ENCODE measurements at regions not wholly inside any gene's neighbourhood (a gene's known extent, or its start where the extent isn't known, plus 50 kb on each side); places are given as distances from the start of the nearest gene placed in this dataset.

DNA sequence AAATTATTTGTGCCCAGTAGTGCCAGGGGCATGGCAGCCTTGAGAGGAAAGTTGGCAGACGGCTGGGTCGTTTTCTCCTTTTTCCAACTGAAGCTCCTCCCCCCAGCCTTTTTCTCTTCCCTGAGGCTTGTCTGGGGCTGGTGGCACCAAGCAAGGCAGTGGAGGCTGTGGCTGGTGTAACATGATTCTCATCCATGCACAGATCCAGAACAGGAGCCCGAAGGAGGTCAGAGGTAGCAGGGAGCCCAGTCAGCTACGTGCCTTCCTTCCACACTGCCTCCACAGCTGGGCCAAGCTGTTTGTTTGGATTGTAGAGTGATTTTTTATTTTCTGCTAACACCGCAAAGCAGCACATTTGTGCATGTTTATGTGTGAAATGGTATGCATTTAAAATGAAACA lies 170.3 kb upstream of the MGAT5 start:
- WGBS (ENCODE audit: extremely low coverage, insufficient read length, low lambda C conversion rate) = no CpG with 5 or more reads among the region's 5 CpGs
- no peaks in the 10 kb centered on the region for H3K79me1 ChIP-seq (ENCODE audit: insufficient read depth, low read depth, low read length, poor library complexity, severe bottlenecking)
- no peak overlapping the region for H2BK5ac ChIP-seq (ENCODE audit: insufficient read length, low read length)
- H3K23me2 ChIP-seq (ENCODE audit: insufficient read length, low read depth, low read length, poor library complexity, severe bottlenecking) = no peaks in the 10 kb centered on the region
- H3K18ac ChIP-seq (ENCODE audit: insufficient read length, low read depth, low read length) = no peak overlapping the region
- no peak overlapping the region for H4K8ac ChIP-seq (replicated peaks; ENCODE audit: insufficient read length, low read depth, low read length)
- TF ChIP-seq, protein P1, sequence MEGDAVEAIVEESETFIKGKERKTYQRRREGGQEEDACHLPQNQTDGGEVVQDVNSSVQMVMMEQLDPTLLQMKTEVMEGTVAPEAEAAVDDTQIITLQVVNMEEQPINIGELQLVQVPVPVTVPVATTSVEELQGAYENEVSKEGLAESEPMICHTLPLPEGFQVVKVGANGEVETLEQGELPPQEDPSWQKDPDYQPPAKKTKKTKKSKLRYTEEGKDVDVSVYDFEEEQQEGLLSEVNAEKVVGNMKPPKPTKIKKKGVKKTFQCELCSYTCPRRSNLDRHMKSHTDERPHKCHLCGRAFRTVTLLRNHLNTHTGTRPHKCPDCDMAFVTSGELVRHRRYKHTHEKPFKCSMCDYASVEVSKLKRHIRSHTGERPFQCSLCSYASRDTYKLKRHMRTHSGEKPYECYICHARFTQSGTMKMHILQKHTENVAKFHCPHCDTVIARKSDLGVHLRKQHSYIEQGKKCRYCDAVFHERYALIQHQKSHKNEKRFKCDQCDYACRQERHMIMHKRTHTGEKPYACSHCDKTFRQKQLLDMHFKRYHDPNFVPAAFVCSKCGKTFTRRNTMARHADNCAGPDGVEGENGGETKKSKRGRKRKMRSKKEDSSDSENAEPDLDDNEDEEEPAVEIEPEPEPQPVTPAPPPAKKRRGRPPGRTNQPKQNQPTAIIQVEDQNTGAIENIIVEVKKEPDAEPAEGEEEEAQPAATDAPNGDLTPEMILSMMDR (conservative IDR thresholded peaks at IDR 0.05) = no peak
- H4K5ac ChIP-seq (ENCODE audit: insufficient read length, low read depth, low read length) = no peak overlapping the region
- no peak overlapping the region for H3T11ph ChIP-seq (ENCODE audit: low read length)
- H2AFZ ChIP-seq (ENCODE audit: low read length) = no peak overlapping the region
- DNase-seq = no peak
- no peak overlapping the region for H3K9ac ChIP-seq (ENCODE audit: extremely low read depth, insufficient read length, low read length)
- no peaks in the 10 kb centered on the region for H4K20me1 ChIP-seq (ENCODE audit: control insufficient read depth, insufficient read depth, insufficient read length)
- no peak overlapping the region for H3K56ac ChIP-seq (ENCODE audit: insufficient read length, low read depth, low read length)
- H2BK20ac ChIP-seq (ENCODE audit: low read depth, low read length, poor library complexity, severe bottlenecking) = no peak overlapping the region
- no peak overlapping the region for H3K27ac Mint-ChIP-seq
- no peak overlapping the region for H2AK5ac ChIP-seq (ENCODE audit: insufficient read length, low read length)
- no peak overlapping the region for H2BK15ac ChIP-seq (ENCODE audit: low read depth, low read length)
- H3K4me1 Mint-ChIP-seq = peaks cover 31 to 37% of the 10 kb centered on the region in 2 experiments
- no peak overlapping the region for H3K27ac ChIP-seq (ENCODE audit: insufficient read length, low read depth, low read length)
- H3K23ac ChIP-seq (ENCODE audit: insufficient read length, low read depth, low read length) = no peak overlapping the region
- H3K79me2 ChIP-seq (ENCODE audit: insufficient read depth, low read length) = no peaks in the 10 kb centered on the region
- H3K4me1 ChIP-seq (ENCODE audit: insufficient read depth, low read length) = peaks cover 9% of the 10 kb centered on the region; the same call in 1 of the 2 replicates
- no peak overlapping the region for H3K4ac ChIP-seq (ENCODE audit: low read depth, low read length)
- H3K9me3 ChIP-seq (ENCODE audit: control insufficient read depth, low read depth, low read length) = no peaks in the 10 kb centered on the region
- no peak overlapping the region for H3K4me2 ChIP-seq (ENCODE audit: insufficient read depth, insufficient read length, low read length)
- no peak overlapping the region for H4K91ac ChIP-seq (ENCODE audit: insufficient read length, low read depth, low read length)
- 0 out of 5 replicates have a peak, but pooled peaks cover 0 to 1% of the 10 kb centered on the region in 2 experiments for H3K9me3 Mint-ChIP-seq
- peaks cover 1% of the 10 kb centered on the region; the same call in 1 of the 2 replicates for H3K27me3 Mint-ChIP-seq (ENCODE audit: low read depth)
- H3K4me3 Mint-ChIP-seq = no peak overlapping the region
- no peak overlapping the region for H2BK12ac ChIP-seq (ENCODE audit: insufficient read length, low read depth, low read length)
- no peak overlapping the region for H2BK120ac ChIP-seq (ENCODE audit: low read depth, low read length, poor library complexity, severe bottlenecking)
- no peaks in the 10 kb centered on the region for H3K27me3 ChIP-seq (ENCODE audit: insufficient read depth, low read length)
- no peak overlapping the region for H3K14ac ChIP-seq (ENCODE audit: insufficient read depth, low read length)
- H3K36me3 Mint-ChIP-seq (ENCODE audit: insufficient read depth in 1 of 3, low read depth in 3 of 3) = no peaks in the 10 kb centered on the region
